ENCODE measurements at regions not wholly inside any gene's neighbourhood (a gene's known extent, or its start where the extent isn't known, plus 50 kb on each side); places are given as distances from the start of the nearest gene placed in this dataset.

- TF ChIP-seq, protein P1, sequence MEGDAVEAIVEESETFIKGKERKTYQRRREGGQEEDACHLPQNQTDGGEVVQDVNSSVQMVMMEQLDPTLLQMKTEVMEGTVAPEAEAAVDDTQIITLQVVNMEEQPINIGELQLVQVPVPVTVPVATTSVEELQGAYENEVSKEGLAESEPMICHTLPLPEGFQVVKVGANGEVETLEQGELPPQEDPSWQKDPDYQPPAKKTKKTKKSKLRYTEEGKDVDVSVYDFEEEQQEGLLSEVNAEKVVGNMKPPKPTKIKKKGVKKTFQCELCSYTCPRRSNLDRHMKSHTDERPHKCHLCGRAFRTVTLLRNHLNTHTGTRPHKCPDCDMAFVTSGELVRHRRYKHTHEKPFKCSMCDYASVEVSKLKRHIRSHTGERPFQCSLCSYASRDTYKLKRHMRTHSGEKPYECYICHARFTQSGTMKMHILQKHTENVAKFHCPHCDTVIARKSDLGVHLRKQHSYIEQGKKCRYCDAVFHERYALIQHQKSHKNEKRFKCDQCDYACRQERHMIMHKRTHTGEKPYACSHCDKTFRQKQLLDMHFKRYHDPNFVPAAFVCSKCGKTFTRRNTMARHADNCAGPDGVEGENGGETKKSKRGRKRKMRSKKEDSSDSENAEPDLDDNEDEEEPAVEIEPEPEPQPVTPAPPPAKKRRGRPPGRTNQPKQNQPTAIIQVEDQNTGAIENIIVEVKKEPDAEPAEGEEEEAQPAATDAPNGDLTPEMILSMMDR (conservative IDR thresholded peaks at IDR 0.05) = no peak
- no peak for TF ChIP-seq EZH2 (IDR thresholded peaks at IDR 0.05; ENCODE audit: low read depth)
Observed at GRCh38 chr2:108106731-108107130, 120.4 kb downstream of the SLC5A7 start.
